ENCODE measurements at regions not wholly inside any gene's neighbourhood (a gene's known extent, or its start where the extent isn't known, plus 50 kb on each side); places are given as distances from the start of the nearest gene placed in this dataset.

GRCh38 chr17:63325808-63326207 lies 120.3 kb downstream of the CYB561 start:
- no peak for FAIRE-seq

GRCh38 chr17:63329876-63330275 lies 116.2 kb downstream of the CYB561 start:
- no peak for FAIRE-seq
- no peak for DNase-seq (ENCODE audit: insufficient read length, low spot score)
- TF ChIP-seq POLR2A (IDR thresholded peaks at IDR 0.05; ENCODE audit: low read depth, low read length) (no peak), PAX5 (IDR thresholded peaks at IDR 0.05; ENCODE audit: insufficient read depth, low read length, severe bottlenecking) (no peak), TAF1 (IDR thresholded peaks at IDR 0.05; ENCODE audit: low read depth, low read length) (no peak), SPI1 (IDR thresholded peaks at IDR 0.05; ENCODE audit: low read depth, low read length) (no peak), POLR2AphosphoS5 (IDR thresholded peaks at IDR 0.05; ENCODE audit: low read depth, low read length) (no peak), POU2F2 (IDR thresholded peaks at IDR 0.05; ENCODE audit: low read depth, low read length) (no peak)

More at GRCh38 chr17:63325808-63326207, 120.3 kb downstream of the CYB561 start:
- DNase-seq (ENCODE audit: insufficient read length, low spot score) = no peak
- TF ChIP-seq POLR2A (IDR thresholded peaks at IDR 0.05; ENCODE audit: low read depth, low read length) (no peak), POLR2AphosphoS5 (IDR thresholded peaks at IDR 0.05; ENCODE audit: low read depth, low read length) (no peak), POU2F2 (IDR thresholded peaks at IDR 0.05; ENCODE audit: low read depth, low read length) (no peak), PAX5 (IDR thresholded peaks at IDR 0.05; ENCODE audit: insufficient read depth, low read length, severe bottlenecking) (no peak), TAF1 (IDR thresholded peaks at IDR 0.05; ENCODE audit: low read depth, low read length) (no peak), SPI1 (IDR thresholded peaks at IDR 0.05; ENCODE audit: low read depth, low read length) (no peak)

- TF ChIP-seq POU2F2 (IDR thresholded peaks at IDR 0.05; ENCODE audit: low read depth, low read length) = no peak
- no peak for TF ChIP-seq POLR2A (IDR thresholded peaks at IDR 0.05; ENCODE audit: low read depth, low read length)
- TF ChIP-seq PAX5 (IDR thresholded peaks at IDR 0.05; ENCODE audit: insufficient read depth, low read length, severe bottlenecking) = no peak
- no peak for TF ChIP-seq POLR2AphosphoS5 (IDR thresholded peaks at IDR 0.05; ENCODE audit: low read depth, low read length)
- no peak for TF ChIP-seq SPI1 (IDR thresholded peaks at IDR 0.05; ENCODE audit: low read depth, low read length)
- DNase-seq (ENCODE audit: insufficient read length, low spot score) (no peak), FAIRE-seq (no peak)
Measured at GRCh38 chr17:63331301-63332061, 114.6 kb downstream of the CYB561 start.

- no peak for DNase-seq (ENCODE audit: insufficient read length, low spot score)
- no peak for FAIRE-seq
- TF ChIP-seq SPI1 (IDR thresholded peaks at IDR 0.05; ENCODE audit: low read depth, low read length) (no peak), POU2F2 (IDR thresholded peaks at IDR 0.05; ENCODE audit: low read depth, low read length) (no peak), POLR2AphosphoS5 (IDR thresholded peaks at IDR 0.05; ENCODE audit: low read depth, low read length) (no peak), POLR2A (IDR thresholded peaks at IDR 0.05; ENCODE audit: low read depth, low read length) (no peak), TAF1 (IDR thresholded peaks at IDR 0.05; ENCODE audit: low read depth, low read length) (no peak), PAX5 (IDR thresholded peaks at IDR 0.05; ENCODE audit: insufficient read depth, low read length, severe bottlenecking) (no peak)
Measured at GRCh38 chr17:63332286-63332685, 113.8 kb downstream of the CYB561 start.

GRCh38 chr17:63333869-63334268 lies 112.2 kb downstream of the CYB561 start:
- TF ChIP-seq TAF1 (IDR thresholded peaks at IDR 0.05; ENCODE audit: low read depth, low read length) (no peak), SPI1 (IDR thresholded peaks at IDR 0.05; ENCODE audit: low read depth, low read length) (no peak), PAX5 (IDR thresholded peaks at IDR 0.05; ENCODE audit: insufficient read depth, low read length, severe bottlenecking) (no peak), POU2F2 (IDR thresholded peaks at IDR 0.05; ENCODE audit: low read depth, low read length) (no peak), POLR2AphosphoS5 (IDR thresholded peaks at IDR 0.05; ENCODE audit: low read depth, low read length) (no peak), POLR2A (IDR thresholded peaks at IDR 0.05; ENCODE audit: low read depth, low read length) (no peak)
- no peak for FAIRE-seq
- no peak for DNase-seq (ENCODE audit: insufficient read length, low spot score)

- TF ChIP-seq SPI1 (IDR thresholded peaks at IDR 0.05; ENCODE audit: low read depth, low read length) = no peak
- TF ChIP-seq POLR2A (IDR thresholded peaks at IDR 0.05; ENCODE audit: low read depth, low read length) = no peak
- TF ChIP-seq POU2F2 (IDR thresholded peaks at IDR 0.05; ENCODE audit: low read depth, low read length) = no peak
- no peak for TF ChIP-seq TAF1 (IDR thresholded peaks at IDR 0.05; ENCODE audit: low read depth, low read length)
- TF ChIP-seq POLR2AphosphoS5 (IDR thresholded peaks at IDR 0.05; ENCODE audit: low read depth, low read length) = no peak
- no peak for TF ChIP-seq PAX5 (IDR thresholded peaks at IDR 0.05; ENCODE audit: insufficient read depth, low read length, severe bottlenecking)
- FAIRE-seq (no peak), DNase-seq (ENCODE audit: insufficient read length, low spot score) (no peak)
Measured at GRCh38 chr17:63335831-63336230, 110.3 kb downstream of the CYB561 start.

GRCh38 chr17:63337579-63337978 lies 108.5 kb downstream of the CYB561 start:
- FAIRE-seq = no peak
- TF ChIP-seq TAF1 (IDR thresholded peaks at IDR 0.05; ENCODE audit: low read depth, low read length) (no peak), POLR2A (IDR thresholded peaks at IDR 0.05; ENCODE audit: low read depth, low read length) (no peak), POU2F2 (IDR thresholded peaks at IDR 0.05; ENCODE audit: low read depth, low read length) (no peak), POLR2AphosphoS5 (IDR thresholded peaks at IDR 0.05; ENCODE audit: low read depth, low read length) (no peak), SPI1 (IDR thresholded peaks at IDR 0.05; ENCODE audit: low read depth, low read length) (no peak), PAX5 (IDR thresholded peaks at IDR 0.05; ENCODE audit: insufficient read depth, low read length, severe bottlenecking) (no peak)
- DNase-seq (ENCODE audit: insufficient read length, low spot score) = no peak

GRCh38 chr17:63338272-63338671 lies 107.8 kb downstream of the CYB561 start:
- FAIRE-seq (no peak), DNase-seq (ENCODE audit: insufficient read length, low spot score) (no peak)
- TF ChIP-seq SPI1 (IDR thresholded peaks at IDR 0.05; ENCODE audit: low read depth, low read length) = no peak
- TF ChIP-seq POU2F2 (IDR thresholded peaks at IDR 0.05; ENCODE audit: low read depth, low read length) = no peak
- no peak for TF ChIP-seq POLR2AphosphoS5 (IDR thresholded peaks at IDR 0.05; ENCODE audit: low read depth, low read length)
- no peak for TF ChIP-seq PAX5 (IDR thresholded peaks at IDR 0.05; ENCODE audit: insufficient read depth, low read length, severe bottlenecking)
- TF ChIP-seq POLR2A (IDR thresholded peaks at IDR 0.05; ENCODE audit: low read depth, low read length) = no peak
- TF ChIP-seq TAF1 (IDR thresholded peaks at IDR 0.05; ENCODE audit: low read depth, low read length) = no peak

- no peak for DNase-seq (ENCODE audit: insufficient read length, low spot score)
- TF ChIP-seq TAF1 (IDR thresholded peaks at IDR 0.05; ENCODE audit: low read depth, low read length) (no peak), POU2F2 (IDR thresholded peaks at IDR 0.05; ENCODE audit: low read depth, low read length) (no peak), POLR2A (IDR thresholded peaks at IDR 0.05; ENCODE audit: low read depth, low read length) (no peak), POLR2AphosphoS5 (IDR thresholded peaks at IDR 0.05; ENCODE audit: low read depth, low read length) (no peak), SPI1 (IDR thresholded peaks at IDR 0.05; ENCODE audit: low read depth, low read length) (no peak), PAX5 (IDR thresholded peaks at IDR 0.05; ENCODE audit: insufficient read depth, low read length, severe bottlenecking) (no peak)
- no peak for FAIRE-seq
Measured at GRCh38 chr17:63341276-63341675, 104.8 kb downstream of the CYB561 start.
